GM12874 (cell line): ENCODE measurements at regions not wholly inside any gene's neighbourhood (a gene's known extent, or its start where the extent isn't known, plus 50 kb on each side); places are given as distances from the start of the nearest gene placed in this dataset.

Experiments
- CTCF ChIP-seq: IDR thresholded peaks from 2 replicates; pipeline ENCODE4 v1.5.1; 2011; ENCODE audit warnings: low read depth, mild to moderate bottlenecking, control low read depth, low read length, moderate library complexity; ENCODE audit not compliant: insufficient read depth

- TF ChIP-seq CTCF, result no peak
These were observed 114.4 kb upstream of the DTNA start for GRCh38 chr18:34595690-34596089.

GRCh38 chr18:34598120-34598635, 111.9 kb upstream of the DTNA start:
- TF ChIP-seq CTCF, result no peak

- TF ChIP-seq CTCF, result no peak
These were observed 109.9 kb upstream of the DTNA start for GRCh38 chr18:34600158-34600557.

GRCh38 chr18:34600874-34601656, 109.0 kb upstream of the DTNA start:
- no peak for TF ChIP-seq CTCF

- no peak for TF ChIP-seq CTCF
These were observed 105.5 kb upstream of the DTNA start for GRCh38 chr18:34604591-34604990.

- TF ChIP-seq CTCF, result no peak
These were observed 103.2 kb upstream of the DTNA start for GRCh38 chr18:34606851-34607250.

- TF ChIP-seq CTCF, result no peak
These were observed 102.0 kb upstream of the DTNA start for GRCh38 chr18:34608064-34608463.
